ENCODE measurements at regions not wholly inside any gene's neighbourhood (a gene's known extent, or its start where the extent isn't known, plus 50 kb on each side); places are given as distances from the start of the nearest gene placed in this dataset.

DNA sequence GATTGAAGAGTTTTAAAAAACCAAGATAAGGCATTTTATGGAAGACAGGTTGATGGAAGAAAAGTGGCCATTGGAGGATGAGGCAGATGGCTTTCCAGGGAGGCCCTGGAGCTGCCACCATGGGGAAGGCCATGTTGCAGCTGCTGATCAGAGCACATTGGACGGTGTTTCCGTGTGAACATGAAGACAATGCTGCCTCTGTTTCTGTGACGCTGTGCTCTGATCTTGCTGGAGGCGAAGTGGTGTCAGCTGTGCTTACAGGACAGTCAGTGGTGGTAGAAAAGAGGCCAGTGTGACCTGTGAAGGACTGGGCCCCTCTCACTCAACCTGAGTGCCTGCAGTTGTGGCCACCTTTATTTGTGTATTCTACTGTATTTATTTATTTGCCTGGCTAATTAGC lies 132.9 kb downstream of the FAM204A start:
- no peak for ATAC-seq
- DNase-seq = no peak
- Histone ChIP-seq H3K4me1 (no peaks in the 10 kb centered on the region), H3K4me3 (no peak overlapping the region), H3K9me3 (no peaks in the 10 kb centered on the region), H3K36me3 (no peaks in the 10 kb centered on the region), H3K27me3 (no peaks in the 10 kb centered on the region), H3K27ac (no peak overlapping the region)
- TF ChIP-seq, protein P1, sequence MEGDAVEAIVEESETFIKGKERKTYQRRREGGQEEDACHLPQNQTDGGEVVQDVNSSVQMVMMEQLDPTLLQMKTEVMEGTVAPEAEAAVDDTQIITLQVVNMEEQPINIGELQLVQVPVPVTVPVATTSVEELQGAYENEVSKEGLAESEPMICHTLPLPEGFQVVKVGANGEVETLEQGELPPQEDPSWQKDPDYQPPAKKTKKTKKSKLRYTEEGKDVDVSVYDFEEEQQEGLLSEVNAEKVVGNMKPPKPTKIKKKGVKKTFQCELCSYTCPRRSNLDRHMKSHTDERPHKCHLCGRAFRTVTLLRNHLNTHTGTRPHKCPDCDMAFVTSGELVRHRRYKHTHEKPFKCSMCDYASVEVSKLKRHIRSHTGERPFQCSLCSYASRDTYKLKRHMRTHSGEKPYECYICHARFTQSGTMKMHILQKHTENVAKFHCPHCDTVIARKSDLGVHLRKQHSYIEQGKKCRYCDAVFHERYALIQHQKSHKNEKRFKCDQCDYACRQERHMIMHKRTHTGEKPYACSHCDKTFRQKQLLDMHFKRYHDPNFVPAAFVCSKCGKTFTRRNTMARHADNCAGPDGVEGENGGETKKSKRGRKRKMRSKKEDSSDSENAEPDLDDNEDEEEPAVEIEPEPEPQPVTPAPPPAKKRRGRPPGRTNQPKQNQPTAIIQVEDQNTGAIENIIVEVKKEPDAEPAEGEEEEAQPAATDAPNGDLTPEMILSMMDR (IDR thresholded peaks at IDR 0.05) = no peak
- intact Hi-C loops (cut with DNase I) = no loop called here

DNA sequence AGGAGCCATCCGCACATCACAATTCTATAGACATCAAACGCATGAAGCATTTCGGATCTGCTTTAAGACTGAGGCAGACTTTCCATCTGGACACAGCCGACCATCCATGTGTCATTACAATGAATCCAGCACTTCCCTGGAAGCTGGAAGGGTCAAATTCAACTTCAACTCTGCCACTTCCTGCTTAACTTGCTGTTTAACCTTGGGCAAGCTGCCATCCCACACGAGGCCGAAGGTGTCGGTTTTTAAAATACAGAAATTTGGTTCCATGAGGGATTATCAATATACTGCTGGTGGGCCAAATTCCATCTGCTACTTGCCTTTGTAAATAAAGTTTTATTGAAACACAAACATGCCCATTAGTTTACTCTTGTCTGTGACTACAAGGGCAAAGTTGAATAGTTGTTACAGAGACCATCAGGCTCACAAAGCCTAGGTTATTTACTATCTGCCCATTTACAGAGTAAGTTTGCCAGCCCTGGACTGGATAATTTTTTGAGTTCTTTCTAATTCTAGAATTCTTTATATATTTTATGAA lies 134.6 kb downstream of the FAM204A start:
- intact Hi-C loops (cut with DNase I) = no loop called here
- DNase-seq (no peak), ATAC-seq (no peak)
- Histone ChIP-seq H3K4me1 (no peaks in the 10 kb centered on the region), H3K4me3 (no peak overlapping the region), H3K9me3 (no peaks in the 10 kb centered on the region), H3K27ac (no peak overlapping the region), H3K36me3 (no peaks in the 10 kb centered on the region), H3K27me3 (no peaks in the 10 kb centered on the region)
- TF ChIP-seq, protein P1 (IDR thresholded peaks at IDR 0.05) = no peak

DNA sequence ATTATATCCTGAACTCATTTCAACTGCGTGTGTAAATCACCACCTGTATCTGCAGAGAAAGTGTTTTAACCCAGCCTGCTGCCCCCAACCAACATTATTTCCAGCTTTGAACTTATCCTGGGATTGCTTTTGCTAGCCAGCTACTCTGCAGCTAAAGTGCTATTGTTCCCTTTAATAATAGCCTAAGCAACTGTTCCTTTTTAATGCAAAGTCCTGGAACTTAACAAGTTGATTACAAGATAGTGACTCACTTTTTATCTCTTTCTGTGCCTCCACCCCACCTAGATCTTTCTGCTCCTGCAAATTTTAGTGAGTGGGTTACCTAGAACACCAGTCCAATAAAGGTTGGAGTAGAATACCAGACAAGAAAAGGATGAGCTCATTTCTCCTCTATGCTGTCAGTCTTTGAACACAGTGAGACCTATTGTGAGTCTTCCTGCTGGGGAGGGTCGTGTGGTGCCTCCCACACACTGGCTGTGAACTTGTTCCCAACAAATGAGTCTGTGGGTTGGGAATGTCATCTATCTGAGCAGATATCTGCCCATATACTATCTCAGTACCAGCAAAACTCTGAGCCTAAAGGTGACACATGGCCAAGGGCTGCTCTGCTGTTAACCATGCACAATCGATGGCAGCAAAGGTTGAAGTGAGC lies 137.7 kb downstream of the FAM204A start:
- TF ChIP-seq, protein P1 (IDR thresholded peaks at IDR 0.05) = no peak
- H3K4me3 ChIP-seq = no peak overlapping the region
- no peaks in the 10 kb centered on the region for H3K9me3 ChIP-seq
- no peaks in the 10 kb centered on the region for H3K27me3 ChIP-seq
- intact Hi-C loops (cut with DNase I) = no loop called here
- no peak overlapping the region for H3K27ac ChIP-seq
- ATAC-seq = no peak
- no peaks in the 10 kb centered on the region for H3K36me3 ChIP-seq
- H3K4me1 ChIP-seq = no peaks in the 10 kb centered on the region
- DNase-seq = no peak

DNA sequence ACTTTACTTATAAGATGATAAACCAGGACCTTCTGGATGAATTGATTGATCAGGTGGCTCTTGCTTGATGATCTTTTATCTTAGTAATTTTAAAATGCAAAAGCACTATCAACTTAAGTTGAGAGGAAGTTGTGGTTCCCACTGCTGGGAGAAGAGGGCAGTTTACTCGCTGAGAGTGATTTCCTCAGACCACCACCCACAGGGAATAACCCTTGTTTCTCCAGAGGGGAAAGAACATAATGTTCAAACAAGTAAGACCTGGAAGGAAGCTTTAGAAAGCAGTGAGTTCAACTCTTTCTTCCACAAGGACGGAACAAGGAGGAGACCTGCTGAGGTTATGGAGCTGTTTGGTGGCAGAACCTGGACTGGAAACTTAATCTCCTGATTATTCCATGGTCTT lies 138.7 kb downstream of the FAM204A start:
- no peak for DNase-seq
- Histone ChIP-seq H3K9me3 (no peaks in the 10 kb centered on the region), H3K27me3 (no peaks in the 10 kb centered on the region), H3K4me3 (no peak overlapping the region), H3K4me1 (no peaks in the 10 kb centered on the region), H3K36me3 (no peaks in the 10 kb centered on the region), H3K27ac (no peak overlapping the region)
- no peak for ATAC-seq
- intact Hi-C loops (cut with DNase I) = no loop called here
- TF ChIP-seq, protein P1 (IDR thresholded peaks at IDR 0.05) = no peak

DNA sequence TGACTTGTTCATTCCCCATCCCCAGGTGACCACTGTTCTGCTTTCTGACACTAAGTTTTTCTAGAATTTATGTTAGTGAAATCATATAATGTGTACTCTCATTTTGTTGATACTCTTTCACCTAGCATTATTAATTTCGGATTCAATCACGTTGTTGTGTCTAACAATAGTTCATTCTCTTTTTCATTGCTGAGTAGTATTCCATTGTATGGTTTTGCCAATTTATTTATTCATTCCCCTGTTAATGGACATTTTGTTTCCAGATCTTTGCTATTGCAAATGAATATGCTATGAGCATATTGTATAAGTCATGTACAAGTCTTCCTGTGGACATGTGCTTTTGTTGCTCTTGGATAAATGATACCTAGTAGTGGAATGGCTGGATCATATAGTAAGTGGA lies 146.4 kb downstream of the FAM204A start:
- no peaks in the 10 kb centered on the region for H3K27me3 ChIP-seq
- no peak overlapping the region for H3K4me3 ChIP-seq
- DNase-seq = no peak
- intact Hi-C loops (cut with DNase I) = no loop called here
- H3K36me3 ChIP-seq = no peaks in the 10 kb centered on the region
- H3K4me1 ChIP-seq = no peaks in the 10 kb centered on the region
- no peaks in the 10 kb centered on the region for H3K9me3 ChIP-seq
- TF ChIP-seq, protein P1 (IDR thresholded peaks at IDR 0.05) = no peak
- H3K27ac ChIP-seq = no peak overlapping the region
- ATAC-seq = no peak

Measured in left lung (tissue), 4 donors.